Activated CD4-positive, alpha-beta T cell treated with anti-CD3 and anti-CD28 coated beads for 4 hours (primary cell): ENCODE measurements at regions not wholly inside any gene's neighbourhood (a gene's known extent, or its start where the extent isn't known, plus 50 kb on each side); places are given as distances from the start of the nearest gene placed in this dataset.

ENCODE experiments used
- DNase-seq, 2 donors: peaks; one replicate each; pipeline ENCODE4 v3.0.0-alpha.2; 2020

GRCh38 chr4:124594945-124595344, 117.6 kb downstream of the ANKRD50 start:
- no peak for DNase-seq

GRCh38 chr4:124596816-124597215, 115.7 kb downstream of the ANKRD50 start:
- no peak for DNase-seq

GRCh38 chr4:124610211-124610610, 102.3 kb downstream of the ANKRD50 start:
- no peak for DNase-seq
